ENCODE measurements at regions not wholly inside any gene's neighbourhood (a gene's known extent, or its start where the extent isn't known, plus 50 kb on each side); places are given as distances from the start of the nearest gene placed in this dataset.

- no peak for TF ChIP-seq POLR2AphosphoS5 (IDR thresholded peaks at IDR 0.05)
- TF ChIP-seq POLR2A (IDR thresholded peaks at IDR 0.05): no peak
Observed at GRCh38 chr6:137434640-137435039, 59.6 kb downstream of the OLIG3 start.
